MG63 (cell line): ENCODE measurements at regions not wholly inside any gene's neighbourhood (a gene's known extent, or its start where the extent isn't known, plus 50 kb on each side); places are given as distances from the start of the nearest gene placed in this dataset.

Experiments
- DNase-seq: peaks from one replicate; pipeline ENCODE4 v3.0.0-alpha.2; 2020
- H3K27me3 ChIP-seq: fragments of 250-450 bp; sonication (Bioruptor Pico); 2 replicates; pipeline ENCODE4 v1.5.1; 2020; ENCODE audit warnings: mild to moderate bottlenecking, moderate library complexity
- H3K36me3 ChIP-seq: fragments of 250-450 bp; sonication (Bioruptor Pico); 2 replicates; pipeline ENCODE4 v1.5.1; 2020; ENCODE audit warnings: mild to moderate bottlenecking, moderate library complexity
- H3K4me3 ChIP-seq: fragments of 250-450 bp; sonication (Bioruptor Pico); 2 replicates; pipeline ENCODE4 v1.5.1; 2020; ENCODE audit warnings: mild to moderate bottlenecking, moderate library complexity
- H3K9me3 ChIP-seq: fragments of 250-450 bp; sonication (Bioruptor Pico); 2 replicates; pipeline ENCODE4 v1.5.1; 2020; ENCODE audit warnings: mild to moderate bottlenecking, moderate library complexity

DNA sequence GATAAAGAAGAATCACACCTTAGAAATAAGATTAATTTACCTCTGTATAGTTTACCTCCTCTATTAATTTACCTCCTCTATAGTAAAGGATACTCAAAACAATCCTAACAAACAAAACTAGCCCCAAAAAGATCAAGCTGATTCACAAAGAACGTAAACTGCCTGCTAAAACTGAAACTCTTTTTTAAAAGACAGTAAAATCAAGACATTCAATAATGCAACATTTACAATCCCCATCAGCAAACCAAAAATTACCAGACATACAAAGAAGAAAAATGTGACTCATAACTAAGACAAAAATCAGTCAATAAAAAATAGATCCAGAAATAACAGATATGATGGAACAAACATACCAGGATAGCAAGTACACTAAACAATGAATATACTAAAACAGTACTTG is 215.7 kb downstream of the ZEB2 start:
- Histone ChIP-seq H3K9me3 (no peaks in the 10 kb centered on the region; the same call in 1 of the 2 replicates), H3K27me3 (no peaks in the 10 kb centered on the region)

DNA sequence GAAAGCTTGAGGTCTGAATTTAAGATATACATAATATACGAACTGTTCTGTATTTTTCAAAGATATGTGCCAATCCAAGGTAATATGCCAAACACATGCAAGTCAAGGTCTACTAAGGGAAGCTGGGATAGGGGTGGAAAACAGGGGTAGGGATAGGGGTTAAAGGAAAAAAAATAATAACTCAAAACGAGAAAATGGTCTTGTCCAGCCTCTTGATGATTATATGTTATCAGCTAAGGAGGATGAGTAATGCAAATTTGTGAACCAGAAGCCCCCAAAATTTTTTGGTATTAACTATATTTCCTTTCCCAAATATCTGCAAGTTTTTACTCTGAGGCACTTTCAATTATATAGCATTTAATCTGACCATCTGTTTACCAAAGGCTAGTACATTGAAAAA is 219.3 kb downstream of the ZEB2 start:
- Histone ChIP-seq H3K27me3 (no peaks in the 10 kb centered on the region), H3K4me3 (no peak overlapping the region), H3K9me3 (no peaks in the 10 kb centered on the region), H3K36me3 (no peaks in the 10 kb centered on the region)
- no peak for DNase-seq

More for the DNA sequence above, 215.7 kb downstream of the ZEB2 start:
- DNase-seq, result no peak
- H3K4me3 ChIP-seq, result no peak overlapping the region
- no peaks in the 10 kb centered on the region for H3K36me3 ChIP-seq

DNA sequence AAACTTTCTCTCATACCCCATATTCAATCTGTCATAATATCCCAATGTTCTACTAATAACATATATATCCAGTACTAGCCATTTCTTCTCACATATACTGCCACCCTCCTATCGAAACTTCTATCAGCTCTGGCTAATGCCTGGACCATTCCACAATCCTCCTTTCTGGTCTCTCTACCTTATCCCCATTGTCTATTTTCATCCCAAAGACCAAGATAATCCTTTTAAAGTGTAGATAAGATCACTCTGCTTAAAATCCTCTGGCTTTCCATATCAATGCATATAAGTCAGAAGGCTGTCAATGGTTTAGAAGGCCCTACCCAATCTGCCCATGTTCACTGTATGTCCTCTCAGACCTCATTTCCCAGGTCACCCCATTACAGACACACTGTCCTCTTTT is 229.6 kb downstream of the ZEB2 start:
- Histone ChIP-seq H3K4me3 (no peak overlapping the region), H3K36me3 (no peaks in the 10 kb centered on the region), H3K27me3 (no peaks in the 10 kb centered on the region), H3K9me3 (0 out of 2 replicates have a peak, but pooled peaks cover 2% of the 10 kb centered on the region)
- no peak for DNase-seq

DNA sequence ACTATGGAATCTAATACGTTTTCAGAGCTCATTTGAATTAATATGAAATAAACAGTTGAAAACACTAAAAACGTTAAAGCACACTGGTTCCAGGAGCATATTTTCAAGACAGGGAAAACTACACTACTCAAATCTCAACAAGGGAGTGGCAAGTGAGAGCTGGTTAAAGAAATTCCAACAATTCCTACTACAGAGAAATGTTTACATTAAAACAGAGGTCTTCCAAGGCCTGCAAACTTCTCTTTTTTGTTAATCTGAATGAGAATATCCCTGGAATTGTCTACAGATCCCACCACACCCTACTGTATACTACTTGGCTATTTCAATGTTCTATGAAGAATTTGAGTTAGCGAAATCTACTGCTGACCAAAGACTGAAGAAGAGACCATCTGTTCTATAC is 231.5 kb downstream of the ZEB2 start:
- no peaks in the 10 kb centered on the region for H3K36me3 ChIP-seq
- no peak overlapping the region for H3K4me3 ChIP-seq
- DNase-seq, result no peak
- H3K27me3 ChIP-seq, result no peaks in the 10 kb centered on the region
- 0 out of 2 replicates have a peak, but pooled peaks cover 2% of the 10 kb centered on the region for H3K9me3 ChIP-seq

DNA sequence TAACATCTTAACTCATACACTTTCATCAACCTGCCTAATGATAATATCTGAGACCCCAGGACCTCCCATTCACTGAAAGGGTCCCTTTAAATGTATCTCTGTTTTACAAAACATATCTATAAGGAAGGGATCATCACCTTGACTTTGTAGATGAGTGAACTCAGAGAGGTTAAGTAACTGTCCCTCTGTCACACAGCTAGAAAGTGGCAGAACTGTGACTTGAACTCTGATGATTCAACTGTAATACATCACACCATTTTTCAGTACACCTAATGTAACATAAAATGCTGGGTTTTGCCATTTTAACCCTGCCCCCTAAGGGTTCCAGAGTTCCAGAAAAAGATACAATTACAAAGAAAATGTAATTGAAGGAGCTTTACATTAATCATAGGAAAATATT is 234.6 kb downstream of the ZEB2 start:
- no peaks in the 10 kb centered on the region for H3K36me3 ChIP-seq
- DNase-seq, result no peak
- H3K27me3 ChIP-seq, result no peaks in the 10 kb centered on the region
- no peak overlapping the region for H3K4me3 ChIP-seq
- no peaks in the 10 kb centered on the region for H3K9me3 ChIP-seq

DNA sequence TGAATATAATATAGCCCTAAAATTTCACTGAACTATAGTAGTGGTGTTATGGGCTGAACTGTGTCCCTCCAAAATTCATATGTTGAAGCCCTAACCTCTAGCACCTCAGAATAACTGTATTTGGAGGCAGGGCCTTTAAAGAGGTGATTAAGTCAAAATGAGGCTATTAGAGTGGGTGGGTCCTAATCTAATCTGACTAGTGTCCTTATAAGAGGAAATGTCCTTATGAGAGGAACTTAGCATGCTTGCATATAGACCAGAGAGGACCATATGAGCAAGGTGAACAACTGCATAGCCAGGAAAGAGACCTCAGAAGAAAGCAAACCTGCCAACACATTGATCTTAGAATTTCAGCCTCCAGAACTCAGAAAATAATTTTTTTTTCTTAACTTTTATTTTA is 238.4 kb downstream of the ZEB2 start:
- H3K4me3 ChIP-seq, result no peak overlapping the region
- H3K36me3 ChIP-seq, result no peaks in the 10 kb centered on the region
- DNase-seq, result no peak
- no peaks in the 10 kb centered on the region for H3K27me3 ChIP-seq
- no peaks in the 10 kb centered on the region for H3K9me3 ChIP-seq

DNA sequence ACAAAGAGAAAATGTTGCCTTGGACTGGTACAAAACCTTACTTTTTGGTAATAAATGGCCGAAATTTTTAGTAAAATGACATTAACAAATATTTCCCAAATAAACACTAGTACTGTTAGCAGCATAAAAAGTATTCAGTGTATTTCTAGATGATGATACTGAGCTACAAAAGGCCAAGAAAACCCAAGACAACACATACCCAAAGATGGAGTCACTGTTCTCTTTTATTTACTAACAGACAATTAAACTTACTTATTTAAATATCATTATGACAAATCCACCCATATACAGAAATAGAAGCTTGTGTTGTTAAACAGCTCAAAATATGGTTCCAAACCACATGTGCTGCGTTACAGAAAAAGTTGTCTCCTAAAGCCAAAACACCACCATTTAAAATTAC is 239.9 kb downstream of the ZEB2 start:
- no peak for DNase-seq
- Histone ChIP-seq H3K4me3 (no peak overlapping the region), H3K27me3 (no peaks in the 10 kb centered on the region), H3K9me3 (no peaks in the 10 kb centered on the region), H3K36me3 (no peaks in the 10 kb centered on the region)

DNA sequence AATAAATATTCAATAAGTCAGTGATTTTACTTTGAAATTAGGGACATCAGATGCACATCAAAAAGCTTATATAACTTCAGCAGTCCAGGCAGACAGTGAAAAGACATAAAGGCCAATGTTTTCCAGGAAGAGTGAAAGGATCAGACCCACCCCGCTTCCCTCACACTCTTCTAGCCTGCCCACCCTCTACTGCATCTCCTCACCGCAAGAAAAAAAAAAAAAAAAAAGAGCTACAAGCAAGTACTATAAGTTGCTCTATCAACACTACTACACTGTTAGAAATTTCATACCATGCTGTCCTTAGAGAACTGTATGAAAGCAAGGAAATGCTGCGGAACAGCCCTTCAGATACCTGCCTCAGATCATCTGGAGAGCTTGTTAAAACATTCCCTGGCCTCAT is 240.8 kb downstream of the ZEB2 start:
- H3K36me3 ChIP-seq, result no peaks in the 10 kb centered on the region
- no peak for DNase-seq
- H3K9me3 ChIP-seq, result no peaks in the 10 kb centered on the region

DNA sequence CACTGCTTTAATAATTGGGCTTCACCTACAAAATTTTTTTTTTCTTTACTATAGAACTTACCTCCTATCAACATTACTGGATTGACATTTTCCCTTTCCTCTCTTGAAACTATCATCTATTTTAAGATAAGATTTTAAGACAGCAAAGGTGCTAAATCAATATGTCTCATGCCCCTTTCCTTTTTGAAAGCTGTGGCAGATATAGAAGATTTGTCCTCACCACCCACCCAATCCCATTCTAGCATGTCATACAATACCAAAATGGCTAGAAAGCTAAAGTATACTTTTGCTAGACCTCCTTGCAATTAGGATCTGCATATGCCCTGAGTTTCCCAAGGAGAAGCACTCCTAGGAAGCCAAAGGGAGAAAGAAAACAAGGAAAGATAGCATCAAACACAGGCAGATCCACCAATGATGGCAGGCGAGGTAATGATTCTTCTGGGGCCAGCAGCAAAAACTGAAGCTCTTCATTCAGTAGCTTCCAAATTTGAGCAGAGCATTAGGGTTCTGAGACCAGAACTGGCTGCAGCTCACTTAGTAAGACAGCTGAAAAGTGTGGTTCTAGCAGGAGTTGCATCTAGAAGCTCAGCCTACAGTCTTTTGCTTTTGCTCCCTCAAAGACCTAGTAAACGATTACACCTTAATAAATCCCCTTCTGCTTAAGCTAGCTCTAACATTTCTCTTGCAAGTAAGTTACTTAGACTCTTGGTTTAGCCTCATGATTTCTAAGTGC is 242.1 kb downstream of the ZEB2 start:
- Histone ChIP-seq H3K4me3 (no peak overlapping the region), H3K36me3 (no peaks in the 10 kb centered on the region), H3K27me3 (no peaks in the 10 kb centered on the region), H3K9me3 (no peaks in the 10 kb centered on the region)
- DNase-seq, result no peak

More for the DNA sequence above, 240.8 kb downstream of the ZEB2 start:
- Histone ChIP-seq H3K4me3 (no peak overlapping the region), H3K27me3 (no peaks in the 10 kb centered on the region)

DNA sequence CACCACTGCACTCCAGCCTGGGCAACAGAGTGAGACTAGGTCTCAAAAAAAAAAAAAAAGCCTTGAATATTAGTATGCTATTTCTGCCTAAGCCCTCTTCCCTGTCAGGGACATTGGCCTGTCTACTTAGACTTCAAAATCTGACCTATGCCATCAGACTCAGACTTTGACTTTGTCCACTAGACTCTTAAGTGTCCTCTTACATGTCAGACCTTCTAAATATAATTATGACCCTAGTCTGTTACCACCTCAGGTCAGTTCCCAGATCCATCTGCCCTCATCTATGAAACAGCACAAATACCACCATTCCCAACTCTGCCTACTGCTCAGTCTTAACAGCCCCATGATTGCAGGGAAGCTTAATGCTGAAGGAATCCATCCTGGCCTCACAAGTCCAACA is 244.6 kb downstream of the ZEB2 start:
- H3K36me3 ChIP-seq, result no peaks in the 10 kb centered on the region
- H3K9me3 ChIP-seq, result no peaks in the 10 kb centered on the region
- DNase-seq, result no peak
- no peak overlapping the region for H3K4me3 ChIP-seq
- no peaks in the 10 kb centered on the region for H3K27me3 ChIP-seq

DNA sequence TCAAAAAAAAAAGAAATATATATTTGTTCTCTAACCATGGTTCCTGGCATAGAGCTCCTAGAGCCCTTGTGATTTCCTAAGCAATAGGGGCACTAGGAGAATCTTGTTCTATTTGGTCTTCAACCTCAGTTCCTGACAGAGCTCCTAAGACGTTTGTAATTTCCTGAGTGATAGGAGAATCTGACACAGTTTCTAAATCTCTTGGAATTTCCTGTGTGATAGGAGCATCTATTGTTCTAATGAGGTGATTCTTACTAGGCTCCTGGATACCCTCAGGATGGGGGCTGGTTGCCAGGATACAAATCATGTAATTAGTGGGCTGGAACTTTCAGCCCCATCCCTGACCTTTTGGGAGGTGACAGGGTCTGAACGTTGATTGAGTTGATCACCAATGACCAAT is 245.8 kb downstream of the ZEB2 start:
- DNase-seq, result no peak
- no peaks in the 10 kb centered on the region for H3K27me3 ChIP-seq
- no peaks in the 10 kb centered on the region for H3K9me3 ChIP-seq
- H3K4me3 ChIP-seq, result no peak overlapping the region
- no peaks in the 10 kb centered on the region for H3K36me3 ChIP-seq

DNA sequence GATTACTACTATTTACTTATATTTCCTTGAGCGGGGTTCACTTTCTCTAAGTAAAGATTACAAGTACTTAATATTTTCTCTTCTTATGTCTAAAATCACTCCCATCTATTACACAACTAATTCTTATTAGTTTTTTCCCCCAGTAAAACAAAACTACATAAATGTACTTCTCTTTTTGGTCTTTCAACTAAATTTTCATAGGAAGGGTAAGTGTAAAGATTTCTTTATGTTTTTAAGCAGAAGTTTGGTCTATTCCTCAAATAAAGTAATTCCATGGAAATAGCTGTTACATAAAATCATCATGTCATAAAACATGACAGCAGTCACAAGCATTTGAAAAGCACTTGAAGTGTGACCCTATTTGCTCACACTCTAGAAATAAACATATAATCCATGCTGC is 249.0 kb downstream of the ZEB2 start:
- Histone ChIP-seq H3K36me3 (no peaks in the 10 kb centered on the region), H3K4me3 (no peak overlapping the region), H3K9me3 (no peaks in the 10 kb centered on the region; the same call in 1 of the 2 replicates), H3K27me3 (no peaks in the 10 kb centered on the region)
- no peak for DNase-seq

DNA sequence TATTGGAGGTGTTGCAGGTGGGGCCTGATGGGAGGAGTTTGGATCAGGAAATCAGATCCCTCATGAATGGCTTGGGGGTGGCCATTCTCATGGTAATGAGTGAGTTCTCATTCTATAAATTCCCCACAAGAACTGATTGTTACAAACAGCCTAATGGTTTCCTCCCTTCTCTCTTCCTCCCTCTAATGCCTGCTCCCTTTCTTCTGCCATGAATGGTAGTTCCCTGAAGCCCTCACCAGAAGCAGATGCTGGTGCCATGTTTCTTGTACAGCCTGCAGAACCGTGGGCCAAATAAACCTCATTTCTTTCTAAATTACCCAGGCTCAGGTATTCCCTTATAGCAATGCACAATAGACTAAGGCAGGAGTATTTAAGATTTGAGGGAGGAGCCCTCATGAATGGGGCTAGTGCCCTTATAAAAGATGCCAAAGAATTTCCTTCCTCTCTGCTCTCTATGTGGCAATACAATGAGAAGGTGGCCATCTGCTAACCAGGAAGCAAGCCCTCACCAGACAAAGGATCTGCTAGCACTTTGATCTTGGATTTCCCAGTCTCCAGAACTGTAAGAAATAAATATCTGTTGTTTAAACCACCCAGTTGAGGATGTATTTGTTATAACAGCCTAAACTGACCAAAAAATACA is 251.8 kb downstream of the ZEB2 start:
- DNase-seq, result no peak
- H3K36me3 ChIP-seq, result no peaks in the 10 kb centered on the region
- no peak overlapping the region for H3K4me3 ChIP-seq
- H3K9me3 ChIP-seq, result no peaks in the 10 kb centered on the region; the same call in 1 of the 2 replicates
- H3K27me3 ChIP-seq, result no peaks in the 10 kb centered on the region

DNA sequence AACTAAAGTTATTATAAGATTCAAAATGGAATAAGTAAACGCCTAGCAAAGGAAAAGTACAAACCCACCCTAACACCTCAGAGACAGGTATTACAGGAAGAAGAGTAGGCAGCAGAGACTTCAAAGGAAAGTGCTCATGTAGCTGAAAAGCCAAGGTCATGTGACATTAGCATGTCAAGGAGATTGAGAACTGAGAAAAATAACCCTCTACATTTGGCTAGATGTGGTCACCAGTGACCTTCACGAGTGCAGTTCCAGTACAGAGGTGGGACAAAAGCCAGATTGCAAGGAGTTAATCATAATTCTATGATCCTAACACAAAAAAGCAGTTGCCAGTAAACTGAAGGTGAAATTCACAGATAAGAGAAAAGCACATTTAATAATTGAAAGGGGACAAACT is 252.7 kb downstream of the ZEB2 start:
- Histone ChIP-seq H3K4me3 (no peak overlapping the region), H3K36me3 (no peaks in the 10 kb centered on the region), H3K27me3 (no peaks in the 10 kb centered on the region), H3K9me3 (no peaks in the 10 kb centered on the region; the same call in 1 of the 2 replicates)
- no peak for DNase-seq

DNA sequence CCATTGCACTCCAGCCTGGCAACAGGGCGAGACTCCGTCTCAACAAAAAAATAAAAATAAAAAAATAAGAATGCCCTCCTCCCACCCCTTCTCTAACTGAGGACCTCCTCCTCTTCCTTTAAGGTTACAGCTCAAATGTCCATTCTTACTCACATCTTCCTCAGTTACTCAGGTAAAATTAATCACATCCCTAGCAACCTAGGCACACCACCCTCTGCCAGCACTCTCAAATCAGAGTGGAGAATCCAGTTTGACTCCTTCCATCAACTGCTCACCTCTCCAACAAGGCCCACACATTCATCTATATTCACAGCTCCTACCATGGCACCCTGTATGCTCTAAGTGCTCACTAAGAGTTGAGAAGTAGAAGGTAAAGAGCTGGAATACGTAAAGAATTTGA is 254.3 kb downstream of the ZEB2 start:
- H3K27me3 ChIP-seq, result no peaks in the 10 kb centered on the region
- H3K36me3 ChIP-seq, result no peaks in the 10 kb centered on the region
- DNase-seq, result no peak
- H3K4me3 ChIP-seq, result no peak overlapping the region
- H3K9me3 ChIP-seq, result no peaks in the 10 kb centered on the region; the same call in 1 of the 2 replicates

DNA sequence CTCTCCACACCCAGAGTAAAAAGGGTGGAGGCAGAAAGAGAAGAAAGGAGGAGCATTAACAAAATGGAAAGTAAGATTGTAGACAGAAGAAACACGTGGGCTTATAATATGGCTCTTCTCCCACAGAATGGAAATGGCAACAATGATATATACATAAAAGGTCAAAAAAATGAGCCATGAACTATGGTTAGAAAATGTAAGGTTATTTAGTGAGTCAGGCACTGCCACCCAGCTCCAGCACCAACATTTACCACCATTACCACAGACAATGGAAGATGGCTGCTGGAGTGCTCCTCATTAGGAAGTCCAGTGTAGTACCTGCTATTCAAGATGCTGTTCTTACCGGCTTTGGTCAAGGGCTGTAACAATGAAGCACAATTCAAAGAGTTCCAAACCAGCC is 258.0 kb downstream of the ZEB2 start:
- Histone ChIP-seq H3K36me3 (no peaks in the 10 kb centered on the region; the same call in 1 of the 2 replicates), H3K27me3 (no peaks in the 10 kb centered on the region), H3K9me3 (peaks cover 4% of the 10 kb centered on the region; the same call in 1 of the 2 replicates), H3K4me3 (no peak overlapping the region)
- DNase-seq, result no peak

DNA sequence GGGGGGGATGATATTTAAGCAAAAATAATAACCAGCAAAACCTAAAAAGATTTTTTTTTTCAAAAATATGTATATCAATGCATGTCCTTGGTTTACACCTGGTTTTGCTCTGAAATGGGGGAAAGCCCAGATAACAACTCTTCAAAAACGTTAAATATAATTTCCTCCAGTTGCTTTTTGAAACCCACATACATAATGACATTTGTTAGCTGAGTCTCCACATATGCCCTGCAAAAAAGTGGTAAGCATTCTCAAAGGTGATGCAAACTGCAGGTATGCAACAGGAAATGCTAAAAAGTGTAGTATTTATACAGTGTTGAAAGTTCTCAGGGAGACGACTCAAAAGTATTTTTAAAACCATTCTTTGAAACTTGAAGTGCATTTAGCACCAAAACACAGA is 258.6 kb downstream of the ZEB2 start:
- no peaks in the 10 kb centered on the region; the same call in 1 of the 2 replicates for H3K36me3 ChIP-seq
- H3K27me3 ChIP-seq, result no peaks in the 10 kb centered on the region
- H3K4me3 ChIP-seq, result no peak overlapping the region
- no peak for DNase-seq
- H3K9me3 ChIP-seq, result peaks cover 4% of the 10 kb centered on the region; the same call in 1 of the 2 replicates

DNA sequence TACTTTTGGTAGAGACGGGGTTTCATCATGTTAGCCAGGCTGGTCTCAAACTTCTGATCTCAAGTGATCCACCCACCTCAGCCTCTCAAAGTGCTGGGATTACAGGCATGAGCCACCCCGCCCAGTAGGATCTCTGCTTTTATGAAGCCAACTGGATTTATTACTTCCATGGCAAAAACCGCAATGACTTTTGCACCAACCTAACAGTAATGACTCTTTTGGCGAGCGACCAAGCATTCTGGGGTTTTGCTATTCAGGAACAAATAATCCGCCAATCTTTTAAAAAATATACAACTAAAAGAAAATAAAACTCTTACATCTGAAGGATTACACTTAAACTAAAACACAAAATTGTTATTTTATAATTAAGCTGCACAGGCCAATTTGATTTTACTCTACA is 260.6 kb downstream of the ZEB2 start:
- no peaks in the 10 kb centered on the region for H3K27me3 ChIP-seq
- DNase-seq, result no peak
- H3K36me3 ChIP-seq, result no peaks in the 10 kb centered on the region; the same call in 1 of the 2 replicates
- no peak overlapping the region for H3K4me3 ChIP-seq
- H3K9me3 ChIP-seq, result peaks cover 8% of the 10 kb centered on the region
